SK-N-SH treated with all-trans-retinoic acid at 6 μM for 48 hours (cell line): ENCODE measurements at regions not wholly inside any gene's neighbourhood (a gene's known extent, or its start where the extent isn't known, plus 50 kb on each side); places are given as distances from the start of the nearest gene placed in this dataset.

Experiments used
- ATAC-seq: fragments of 200-7000 bp; cut with Tn5 transposase; 3 replicates; pipeline ENCODE4 v1.9.1; 2020; ENCODE audit warnings: mild to moderate bottlenecking, moderate library complexity
- ARNTL ChIP-seq: fragments of 450-650 bp; formaldehyde crosslinking; IDR thresholded peaks from 2 replicates; pipeline ENCODE4 v1.5.0; 2020; ENCODE audit warnings: low read depth, mild to moderate bottlenecking, moderate library complexity, borderline replicate concordance
- BACH2 ChIP-seq: fragments of 250-450 bp; sonication (Bioruptor Pico); IDR thresholded peaks from 2 replicates; pipeline ENCODE4 v1.9.0; 2021; ENCODE audit warnings: mild to moderate bottlenecking, borderline replicate concordance
- CREB5 ChIP-seq: fragments of 250-450 bp; sonication (Bioruptor Pico); IDR thresholded peaks from 2 replicates; pipeline ENCODE4 v1.5.1; 2020; ENCODE audit warnings: low read depth, mild to moderate bottlenecking, moderate library complexity
- CSDC2 ChIP-seq: fragments of 250-450 bp; sonication (Bioruptor Pico); IDR thresholded peaks from 2 replicates; pipeline ENCODE4 v1.5.0; 2020; ENCODE audit warnings: mild to moderate bottlenecking, moderate library complexity
- CSRNP3 ChIP-seq: fragments of 250-450 bp; sonication (Bioruptor Pico); IDR thresholded peaks from 2 replicates; pipeline ENCODE4 v1.5.1; 2021; ENCODE audit warnings: mild to moderate bottlenecking, moderate library complexity
- ESRRG ChIP-seq: fragments of 250-450 bp; sonication (Bioruptor Pico); IDR thresholded peaks from 2 replicates; pipeline ENCODE4 v1.6.1; 2021; ENCODE audit warnings: mild to moderate bottlenecking
- ISL1 ChIP-seq: fragments of 250-450 bp; sonication (Bioruptor Pico); IDR thresholded peaks from 2 replicates; pipeline ENCODE4 v2.1.2; 2022; ENCODE audit warnings: mild to moderate bottlenecking, moderate library complexity
- PATZ1 ChIP-seq: fragments of 250-450 bp; sonication (Bioruptor Pico); IDR thresholded peaks from 2 replicates; pipeline ENCODE4 v1.8.0; 2020; ENCODE audit warnings: mild to moderate bottlenecking, moderate library complexity, borderline replicate concordance
- POU6F1 ChIP-seq: fragments of 250-450 bp; sonication (Bioruptor Pico); IDR thresholded peaks from 2 replicates; pipeline ENCODE4 v1.8.0; 2021; ENCODE audit warnings: low read depth, mild to moderate bottlenecking, moderate library complexity, borderline replicate concordance
- RARB ChIP-seq: fragments of 250-450 bp; sonication (Bioruptor Pico); IDR thresholded peaks from 2 replicates; pipeline ENCODE4 v1.8.0; 2021; ENCODE audit warnings: mild to moderate bottlenecking, moderate library complexity
- TOX ChIP-seq: fragments of 250-450 bp; sonication (Bioruptor Pico); IDR thresholded peaks from 2 replicates; pipeline ENCODE4 v1.8.0; 2021; ENCODE audit warnings: mild to moderate bottlenecking, moderate library complexity, borderline replicate concordance
- TSHZ2 ChIP-seq: fragments of 250-450 bp; sonication (Bioruptor Pico); IDR thresholded peaks from 2 replicates; pipeline ENCODE4 v1.5.0; 2020; ENCODE audit warnings: mild to moderate bottlenecking, moderate library complexity
- ZC3H10 ChIP-seq: fragments of 250-450 bp; sonication (Bioruptor Pico); IDR thresholded peaks from 2 replicates; pipeline ENCODE4 v1.5.1; 2021; ENCODE audit warnings: mild to moderate bottlenecking, moderate library complexity
- ZFP3 ChIP-seq: fragments of 250-450 bp; sonication (Bioruptor Pico); IDR thresholded peaks from 2 replicates; pipeline ENCODE4 v1.5.0; 2020; ENCODE audit warnings: mild to moderate bottlenecking, moderate library complexity
- ZFP30 ChIP-seq: fragments of 450-650 bp; formaldehyde crosslinking; IDR thresholded peaks from 2 replicates; pipeline ENCODE4 v1.5.0; 2022; ENCODE audit warnings: mild to moderate bottlenecking, moderate library complexity
- ZNF565 ChIP-seq: fragments of 450-650 bp; formaldehyde crosslinking; conservative IDR thresholded peaks from 2 replicates; pipeline ENCODE4 v1.5.0; 2020; ENCODE audit warnings: low read depth, mild to moderate bottlenecking, moderate library complexity
- ZNF70 ChIP-seq: fragments of 450-650 bp; formaldehyde crosslinking; IDR thresholded peaks from 2 replicates; pipeline ENCODE4 v1.5.0; 2020; ENCODE audit warnings: mild to moderate bottlenecking, moderate library complexity
- ZNF8 ChIP-seq: fragments of 450-650 bp; formaldehyde crosslinking; IDR thresholded peaks from 2 replicates; pipeline ENCODE4 v1.5.0; 2020; ENCODE audit warnings: mild to moderate bottlenecking, moderate library complexity

- no peak for TF ChIP-seq CREB5 (CRISPR knock-in tag)
Observed at GRCh38 chr3:182637350-182638110, 155.8 kb upstream of the ATP11B start (continued).

GRCh38 chr3:182644013-182644412 is 149.3 kb upstream of the ATP11B start:
- no peak for TF ChIP-seq ZFP3 (CRISPR knock-in tag)
- no peak for TF ChIP-seq CSDC2 (CRISPR knock-in tag)
- no peak for TF ChIP-seq ESRRG (CRISPR knock-in tag)
- no peak for TF ChIP-seq TSHZ2
- TF ChIP-seq ISL1 (CRISPR knock-in tag) = no peak
- TF ChIP-seq ZNF565 = no peak
- TF ChIP-seq PATZ1 (CRISPR knock-in tag) = no peak
- no peak for TF ChIP-seq CREB5 (CRISPR knock-in tag)
- no peak for TF ChIP-seq ARNTL (CRISPR knock-in tag)
- no peak for TF ChIP-seq ZC3H10 (CRISPR knock-in tag)
- no peak for TF ChIP-seq BACH2 (CRISPR knock-in tag)
- TF ChIP-seq ZNF8 (CRISPR knock-in tag) = no peak
- ATAC-seq = no peak

- ATAC-seq = no peak
- TF ChIP-seq ZFP30 (CRISPR knock-in tag) (no peak), ZC3H10 (CRISPR knock-in tag) (no peak), ISL1 (CRISPR knock-in tag) (no peak), TOX (CRISPR knock-in tag) (no peak), POU6F1 (CRISPR knock-in tag) (no peak), RARB (no peak), ZNF70 (CRISPR knock-in tag) (no peak), PATZ1 (CRISPR knock-in tag) (no peak), ESRRG (CRISPR knock-in tag) (no peak), ZNF565 (no peak), CSRNP3 (CRISPR knock-in tag) (no peak)
Observed at GRCh38 chr3:182644790-182645433, 148.4 kb upstream of the ATP11B start.
